HEK293 (cell line): ENCODE measurements at regions not wholly inside any gene's neighbourhood (a gene's known extent, or its start where the extent isn't known, plus 50 kb on each side); places are given as distances from the start of the nearest gene placed in this dataset.
A peak's percentile ranks its signal among the peaks of the same experiment; 100 is the strongest.

Experiments used
- IKZF3 ChIP-seq: fragments of 450-650 bp; IDR thresholded peaks from 2 replicates; pipeline ENCODE4 v1.5.0; 2018; ENCODE audit warnings: missing biosample characterization, mild to moderate bottlenecking, missing genetic modification characterization, moderate library complexity
- RBAK ChIP-seq: fragments of 450-650 bp; formaldehyde crosslinking; IDR thresholded peaks from 2 replicates; pipeline ENCODE4 v1.5.1; 2016; ENCODE audit warnings: missing biosample characterization, missing genetic modification characterization
- SCRT1 ChIP-seq: fragments of 450-650 bp; formaldehyde crosslinking; IDR thresholded peaks from 2 replicates; pipeline ENCODE4 v1.5.1; 2016; ENCODE audit warnings: missing biosample characterization, missing genetic modification characterization, borderline replicate concordance
- SCRT2 ChIP-seq: fragments of 450-650 bp; formaldehyde crosslinking; IDR thresholded peaks from 2 replicates; pipeline ENCODE4 v1.5.1; 2016; ENCODE audit warnings: missing biosample characterization, missing genetic modification characterization
- SETDB1 ChIP-seq: IDR thresholded peaks from one replicate; pipeline ENCODE4 v1.6.1; 2017; ENCODE audit warnings: mild to moderate bottlenecking, low read length, moderate library complexity, mixed read lengths; ENCODE audit not compliant: insufficient read length
- SP7 ChIP-seq: fragments of 450-650 bp; formaldehyde crosslinking; IDR thresholded peaks from 2 replicates; pipeline ENCODE4 v1.5.1; 2016; ENCODE audit warnings: missing biosample characterization, missing genetic modification characterization
- ZBTB17 ChIP-seq: fragments of 450-650 bp; formaldehyde crosslinking; IDR thresholded peaks from 2 replicates; pipeline ENCODE4 v1.5.1; 2016; ENCODE audit warnings: missing biosample characterization, missing genetic modification characterization
- ZBTB7A ChIP-seq: fragments of 450-650 bp; formaldehyde crosslinking; IDR thresholded peaks from 2 replicates; pipeline ENCODE4 v1.5.1; 2016; ENCODE audit warnings: low read depth, missing biosample characterization, missing genetic modification characterization
- ZNF114 ChIP-seq: fragments of 450-650 bp; formaldehyde crosslinking; IDR thresholded peaks from 2 replicates; pipeline ENCODE4 v1.5.0; 2017; ENCODE audit warnings: missing biosample characterization, missing genetic modification characterization
- ZNF2 ChIP-seq: fragments of 450-650 bp; formaldehyde crosslinking; IDR thresholded peaks from 2 replicates; pipeline ENCODE4 v1.5.1; 2016; ENCODE audit warnings: missing biosample characterization, missing genetic modification characterization
- ZNF292 ChIP-seq: fragments of 450-650 bp; formaldehyde crosslinking; IDR thresholded peaks from 2 replicates; pipeline ENCODE4 v1.5.1; 2016; ENCODE audit warnings: low read depth, missing biosample characterization, missing genetic modification characterization, borderline replicate concordance
- ZNF600 ChIP-seq: fragments of 450-650 bp; formaldehyde crosslinking; IDR thresholded peaks from 2 replicates; pipeline ENCODE4 v1.5.1; 2016; ENCODE audit warnings: missing biosample characterization, missing genetic modification characterization
- ZNF629 ChIP-seq: fragments of 450-650 bp; formaldehyde crosslinking; IDR thresholded peaks from 2 replicates; pipeline ENCODE4 v1.5.1; 2017; ENCODE audit warnings: missing biosample characterization, missing genetic modification characterization
- ZXDB ChIP-seq: fragments of 450-650 bp; formaldehyde crosslinking; IDR thresholded peaks from 2 replicates; pipeline ENCODE4 v1.5.1; 2016; ENCODE audit warnings: missing biosample characterization, missing genetic modification characterization
- TF ChIP-seq, protein P1 (sequence below): fragments of 450-650 bp; formaldehyde crosslinking; IDR thresholded peaks from 2 replicates; pipeline ENCODE4 v1.5.1; 2016; ENCODE audit warnings: missing biosample characterization, missing genetic modification characterization, low read depth
- TF ChIP-seq, protein P2 (sequence below): fragments of 450-650 bp; formaldehyde crosslinking; IDR thresholded peaks from 2 replicates; pipeline ENCODE4 v1.5.1; 2016; ENCODE audit warnings: missing biosample characterization, missing genetic modification characterization
- TF ChIP-seq, protein P3 (sequence below): sonication (generic); formaldehyde crosslinking; IDR thresholded peaks from 2 replicates; pipeline ENCODE4 v1.8.1; 2022; ENCODE audit warnings: mild to moderate bottlenecking, moderate library complexity, missing genetic modification reagents
- TF ChIP-seq, protein P4 (sequence below): fragments of 450-650 bp; formaldehyde crosslinking; IDR thresholded peaks from 2 replicates; pipeline ENCODE4 v1.5.1; 2016; ENCODE audit warnings: missing biosample characterization, missing genetic modification characterization
- TF ChIP-seq, protein P5 (sequence below): fragments of 450-650 bp; formaldehyde crosslinking; IDR thresholded peaks from 2 replicates; pipeline ENCODE4 v1.5.1; 2016; ENCODE audit warnings: missing biosample characterization, missing genetic modification characterization
- TF ChIP-seq, protein P6 (sequence below): fragments of 450-650 bp; formaldehyde crosslinking; IDR thresholded peaks from 2 replicates; pipeline ENCODE4 v1.5.1; 2017; ENCODE audit warnings: missing biosample characterization, missing genetic modification characterization

DNA sequence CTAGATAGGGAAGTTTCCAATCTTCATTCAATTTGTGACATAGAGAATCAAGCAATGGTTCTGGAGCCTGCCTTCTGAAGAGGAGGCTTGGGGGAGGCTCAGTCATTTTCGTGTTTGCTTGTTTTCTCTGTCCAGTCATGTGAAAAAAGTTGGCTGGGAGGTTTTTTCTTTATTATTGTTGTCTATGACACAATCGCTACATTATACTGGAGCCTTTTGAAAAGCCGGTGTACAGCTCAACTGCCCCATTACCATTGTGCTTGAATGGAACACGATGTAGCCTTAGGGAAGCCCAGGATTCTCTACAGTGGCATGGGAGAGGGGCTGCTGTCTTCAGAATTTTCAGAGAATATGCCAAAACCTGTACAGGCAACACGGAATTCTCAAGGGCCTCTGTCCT lies 57.9 kb upstream of the NCAM1 start (continued):
- TF ChIP-seq ZNF2 (no peak), ZNF600 (no peak), ZNF629 (tag by site-specific recombination) (peak; percentile 27; the same call in 1 of the 2 replicates), SETDB1 (no peak), SCRT2 (tag by site-specific recombination) (no peak), ZBTB17 (tag by site-specific recombination) (no peak), ZBTB7A (tag by site-specific recombination) (no peak), ZNF292 (no peak), ZNF114 (tag by site-specific recombination) (no peak), RBAK (no peak), SCRT1 (tag by site-specific recombination) (no peak), SP7 (tag by site-specific recombination) (no peak), IKZF3 (no peak), ZXDB (tag by site-specific recombination) (no peak)
- TF ChIP-seq, protein P1, sequence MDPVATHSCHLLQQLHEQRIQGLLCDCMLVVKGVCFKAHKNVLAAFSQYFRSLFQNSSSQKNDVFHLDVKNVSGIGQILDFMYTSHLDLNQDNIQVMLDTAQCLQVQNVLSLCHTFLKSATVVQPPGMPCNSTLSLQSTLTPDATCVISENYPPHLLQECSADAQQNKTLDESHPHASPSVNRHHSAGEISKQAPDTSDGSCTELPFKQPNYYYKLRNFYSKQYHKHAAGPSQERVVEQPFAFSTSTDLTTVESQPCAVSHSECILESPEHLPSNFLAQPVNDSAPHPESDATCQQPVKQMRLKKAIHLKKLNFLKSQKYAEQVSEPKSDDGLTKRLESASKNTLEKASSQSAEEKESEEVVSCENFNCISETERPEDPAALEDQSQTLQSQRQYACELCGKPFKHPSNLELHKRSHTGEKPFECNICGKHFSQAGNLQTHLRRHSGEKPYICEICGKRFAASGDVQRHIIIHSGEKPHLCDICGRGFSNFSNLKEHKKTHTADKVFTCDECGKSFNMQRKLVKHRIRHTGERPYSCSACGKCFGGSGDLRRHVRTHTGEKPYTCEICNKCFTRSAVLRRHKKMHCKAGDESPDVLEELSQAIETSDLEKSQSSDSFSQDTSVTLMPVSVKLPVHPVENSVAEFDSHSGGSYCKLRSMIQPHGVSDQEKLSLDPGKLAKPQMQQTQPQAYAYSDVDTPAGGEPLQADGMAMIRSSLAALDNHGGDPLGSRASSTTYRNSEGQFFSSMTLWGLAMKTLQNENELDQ (tag by site-specific recombination) = no peak
- TF ChIP-seq, protein P2, sequence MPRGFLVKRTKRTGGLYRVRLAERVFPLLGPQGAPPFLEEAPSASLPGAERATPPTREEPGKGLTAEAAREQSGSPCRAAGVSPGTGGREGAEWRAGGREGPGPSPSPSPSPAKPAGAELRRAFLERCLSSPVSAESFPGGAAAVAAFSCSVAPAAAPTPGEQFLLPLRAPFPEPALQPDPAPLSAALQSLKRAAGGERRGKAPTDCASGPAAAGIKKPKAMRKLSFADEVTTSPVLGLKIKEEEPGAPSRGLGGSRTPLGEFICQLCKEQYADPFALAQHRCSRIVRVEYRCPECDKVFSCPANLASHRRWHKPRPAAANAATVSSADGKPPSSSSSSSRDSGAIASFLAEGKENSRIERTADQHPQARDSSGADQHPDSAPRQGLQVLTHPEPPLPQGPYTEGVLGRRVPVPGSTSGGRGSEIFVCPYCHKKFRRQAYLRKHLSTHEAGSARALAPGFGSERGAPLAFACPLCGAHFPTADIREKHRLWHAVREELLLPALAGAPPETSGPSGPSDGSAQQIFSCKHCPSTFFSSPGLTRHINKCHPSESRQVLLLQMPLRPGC (tag by site-specific recombination) = 0 out of 2 replicates have a peak, but pooled peaks have one; percentile 19
- TF ChIP-seq, protein P3, sequence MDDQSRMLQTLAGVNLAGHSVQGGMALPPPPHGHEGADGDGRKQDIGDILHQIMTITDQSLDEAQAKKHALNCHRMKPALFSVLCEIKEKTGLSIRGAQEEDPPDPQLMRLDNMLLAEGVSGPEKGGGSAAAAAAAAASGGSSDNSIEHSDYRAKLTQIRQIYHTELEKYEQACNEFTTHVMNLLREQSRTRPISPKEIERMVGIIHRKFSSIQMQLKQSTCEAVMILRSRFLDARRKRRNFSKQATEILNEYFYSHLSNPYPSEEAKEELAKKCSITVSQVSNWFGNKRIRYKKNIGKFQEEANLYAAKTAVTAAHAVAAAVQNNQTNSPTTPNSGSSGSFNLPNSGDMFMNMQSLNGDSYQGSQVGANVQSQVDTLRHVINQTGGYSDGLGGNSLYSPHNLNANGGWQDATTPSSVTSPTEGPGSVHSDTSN (CRISPR knock-in tag) = no peak
- TF ChIP-seq, protein P4, sequence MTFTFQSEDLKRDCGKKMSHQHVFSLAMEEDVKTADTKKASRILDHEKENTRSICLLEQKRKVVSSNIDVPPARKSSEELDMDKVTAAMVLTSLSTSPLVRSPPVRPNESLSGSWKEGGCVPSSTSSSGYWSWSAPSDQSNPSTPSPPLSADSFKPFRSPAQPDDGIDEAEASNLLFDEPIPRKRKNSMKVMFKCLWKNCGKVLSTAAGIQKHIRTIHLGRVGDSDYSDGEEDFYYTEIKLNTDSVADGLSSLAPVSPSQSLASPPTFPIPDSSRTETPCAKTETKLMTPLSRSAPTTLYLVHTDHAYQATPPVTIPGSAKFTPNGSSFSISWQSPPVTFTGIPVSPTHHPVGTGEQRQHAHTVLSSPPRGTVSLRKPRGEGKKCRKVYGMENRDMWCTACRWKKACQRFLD = no peak
- TF ChIP-seq, protein P5, sequence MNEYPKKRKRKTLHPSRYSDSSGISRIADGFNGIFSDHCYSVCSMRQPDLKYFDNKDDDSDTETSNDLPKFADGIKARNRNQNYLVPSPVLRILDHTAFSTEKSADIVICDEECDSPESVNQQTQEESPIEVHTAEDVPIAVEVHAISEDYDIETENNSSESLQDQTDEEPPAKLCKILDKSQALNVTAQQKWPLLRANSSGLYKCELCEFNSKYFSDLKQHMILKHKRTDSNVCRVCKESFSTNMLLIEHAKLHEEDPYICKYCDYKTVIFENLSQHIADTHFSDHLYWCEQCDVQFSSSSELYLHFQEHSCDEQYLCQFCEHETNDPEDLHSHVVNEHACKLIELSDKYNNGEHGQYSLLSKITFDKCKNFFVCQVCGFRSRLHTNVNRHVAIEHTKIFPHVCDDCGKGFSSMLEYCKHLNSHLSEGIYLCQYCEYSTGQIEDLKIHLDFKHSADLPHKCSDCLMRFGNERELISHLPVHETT (tag by site-specific recombination) = no peak
- TF ChIP-seq, protein P6, sequence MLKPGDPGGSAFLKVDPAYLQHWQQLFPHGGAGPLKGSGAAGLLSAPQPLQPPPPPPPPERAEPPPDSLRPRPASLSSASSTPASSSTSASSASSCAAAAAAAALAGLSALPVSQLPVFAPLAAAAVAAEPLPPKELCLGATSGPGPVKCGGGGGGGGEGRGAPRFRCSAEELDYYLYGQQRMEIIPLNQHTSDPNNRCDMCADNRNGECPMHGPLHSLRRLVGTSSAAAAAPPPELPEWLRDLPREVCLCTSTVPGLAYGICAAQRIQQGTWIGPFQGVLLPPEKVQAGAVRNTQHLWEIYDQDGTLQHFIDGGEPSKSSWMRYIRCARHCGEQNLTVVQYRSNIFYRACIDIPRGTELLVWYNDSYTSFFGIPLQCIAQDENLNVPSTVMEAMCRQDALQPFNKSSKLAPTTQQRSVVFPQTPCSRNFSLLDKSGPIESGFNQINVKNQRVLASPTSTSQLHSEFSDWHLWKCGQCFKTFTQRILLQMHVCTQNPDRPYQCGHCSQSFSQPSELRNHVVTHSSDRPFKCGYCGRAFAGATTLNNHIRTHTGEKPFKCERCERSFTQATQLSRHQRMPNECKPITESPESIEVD = peak; percentile 37; the same call in 1 of the 2 replicates
